CD4-positive, alpha-beta T cell treated with Interleukin-6 at 100 ng/mL for 8 hours (primary cell): ENCODE measurements at regions not wholly inside any gene's neighbourhood (a gene's known extent, or its start where the extent isn't known, plus 50 kb on each side); places are given as distances from the start of the nearest gene placed in this dataset.
A peak's percentile ranks its signal among the peaks of the same experiment; 100 is the strongest.
"Not testable (repeated sequence)": the region's sequence is repeated elsewhere in the genome, so short reads cannot be mapped to it uniquely, and the experiment has no call there.

Experiments
- DNase-seq: peaks from one replicate; pipeline ENCODE4 v3.0.0-alpha.2; 2020; ENCODE audit warnings: mixed read lengths, low spot score

DNA sequence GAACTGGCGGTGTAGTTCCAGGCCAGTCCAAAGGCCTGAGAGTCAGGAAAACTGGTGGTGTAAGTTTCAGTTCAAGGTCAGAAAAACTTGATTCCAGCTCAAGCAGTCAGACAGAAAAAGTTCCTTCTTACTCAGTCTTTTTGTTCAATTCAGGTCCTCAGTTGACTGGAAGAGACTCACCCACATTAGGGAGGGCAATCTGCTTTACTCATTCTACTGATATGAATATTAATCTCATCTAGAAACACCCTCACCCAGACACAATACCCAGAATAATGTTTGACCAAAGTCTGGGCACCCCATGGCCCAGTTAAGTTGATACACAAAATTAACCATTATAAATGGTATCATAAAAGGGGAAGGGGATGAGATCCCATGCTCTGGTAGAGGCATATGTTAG is 50.1 kb upstream of the LTA4H start:
- DNase-seq: no peak

- not testable (repeated sequence) for DNase-seq
Observed at GRCh38 chr12:96086190-96086589, 50.8 kb upstream of the LTA4H start.

DNA sequence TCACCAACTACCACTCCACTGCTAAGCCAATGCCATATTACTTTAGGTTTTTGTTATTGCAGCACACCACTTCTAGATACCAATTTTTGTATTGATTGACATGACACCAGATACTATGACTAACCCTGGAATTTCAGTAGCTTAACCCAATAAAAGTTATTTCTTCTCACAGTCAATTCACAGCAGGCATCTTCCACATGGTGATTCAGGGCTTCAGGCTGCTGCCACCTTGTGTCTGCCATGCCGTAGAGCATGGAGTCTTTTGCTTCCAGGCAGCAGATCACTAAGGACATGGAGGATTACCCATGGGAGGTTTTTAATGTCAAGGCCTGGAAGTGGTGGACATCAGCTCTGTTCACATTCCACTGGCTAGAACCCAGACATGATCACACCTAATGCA is 56.4 kb upstream of the LTA4H start:
- no peak for DNase-seq

GRCh38 chr12:96093543-96094196 is 58.3 kb upstream of the LTA4H start:
- no peak for DNase-seq

DNA sequence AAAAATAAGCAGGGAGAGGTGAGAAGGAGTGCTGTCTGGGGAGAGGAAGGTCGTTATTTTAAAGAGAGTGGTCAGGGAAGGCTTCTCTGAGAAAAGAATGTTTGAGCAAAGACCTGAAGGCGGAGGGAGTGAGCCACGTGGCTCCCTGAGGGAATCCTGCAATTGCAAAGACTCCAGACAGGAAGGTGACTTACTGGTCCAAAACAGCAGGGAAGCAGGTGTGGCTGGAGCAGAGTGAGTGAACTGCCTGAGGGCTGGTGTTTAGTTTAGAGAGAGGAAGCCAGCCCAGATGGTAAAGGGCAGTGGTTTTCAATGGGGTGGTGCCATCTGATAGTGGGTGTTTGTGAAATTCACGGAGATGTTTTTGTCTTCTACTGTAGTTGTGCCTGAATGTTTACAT is 58.8 kb upstream of the LTA4H start:
- no peak for DNase-seq

DNA sequence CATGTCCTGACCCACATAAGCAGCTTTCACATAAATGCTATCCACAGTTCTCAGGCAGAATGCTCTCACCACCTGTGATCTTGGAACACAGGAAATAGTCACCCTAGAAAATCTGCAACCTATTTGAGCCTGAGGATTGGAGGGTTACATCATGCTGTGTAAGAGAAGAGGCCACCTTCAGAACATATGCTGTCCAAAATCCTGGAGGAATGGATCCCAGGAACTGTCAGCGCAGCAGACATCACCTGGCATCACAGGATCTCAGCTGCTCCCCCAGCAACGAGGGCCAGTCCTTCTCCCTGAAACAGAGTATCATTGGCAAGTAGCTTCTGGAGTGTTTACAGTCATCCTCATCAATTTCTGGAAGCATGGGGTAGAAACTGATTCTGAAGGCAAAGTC is 63.2 kb upstream of the LTA4H start:
- DNase-seq: no peak

GRCh38 chr12:96099421-96099820 is 64.0 kb upstream of the LTA4H start:
- no peak for DNase-seq

GRCh38 chr12:96099986-96100385 is 64.6 kb upstream of the LTA4H start:
- DNase-seq: peak; percentile 42

GRCh38 chr12:96101806-96102205 is 66.4 kb upstream of the LTA4H start:
- no peak for DNase-seq

DNA sequence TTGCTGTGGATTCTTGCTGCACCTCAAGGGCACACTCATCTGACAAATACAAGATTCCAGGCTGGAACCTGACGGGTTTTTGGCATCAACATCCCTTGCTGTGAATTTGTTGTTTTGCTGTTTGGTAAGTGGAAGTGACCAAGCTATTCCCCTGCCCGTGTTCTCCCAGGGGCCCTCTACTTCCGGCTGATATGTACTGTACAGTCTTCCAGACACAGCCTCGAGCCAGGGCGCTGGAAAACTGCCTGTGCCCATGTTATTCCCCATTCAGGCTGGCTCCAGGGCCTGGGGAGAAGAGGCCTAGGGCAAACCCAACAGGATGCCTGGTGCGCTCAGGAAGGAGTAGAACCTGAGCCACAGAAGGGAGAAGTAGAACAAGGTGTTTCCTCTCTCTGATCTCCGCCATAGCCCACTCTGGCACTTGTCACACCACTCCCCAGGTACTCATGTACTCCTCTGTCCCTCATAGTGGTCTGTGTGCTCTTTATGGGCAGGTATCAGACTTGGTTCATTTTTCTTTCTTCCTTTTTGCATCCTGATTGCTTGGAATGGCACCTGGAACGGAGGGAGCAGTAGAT is 67.8 kb upstream of the LTA4H start:
- no peak for DNase-seq

- DNase-seq: no peak
Observed at GRCh38 chr12:96104566-96104965, 69.2 kb upstream of the LTA4H start.

- no peak for DNase-seq
Observed at GRCh38 chr12:96106137-96106536, 70.8 kb upstream of the LTA4H start.

- DNase-seq: no peak
Observed at GRCh38 chr12:96107236-96107635, 71.8 kb upstream of the LTA4H start.

GRCh38 chr12:96108321-96108720 is 72.9 kb upstream of the LTA4H start:
- peak; percentile 62 for DNase-seq

- DNase-seq: not testable (repeated sequence)
Observed at GRCh38 chr12:96108941-96109340, 73.6 kb upstream of the LTA4H start.

DNA sequence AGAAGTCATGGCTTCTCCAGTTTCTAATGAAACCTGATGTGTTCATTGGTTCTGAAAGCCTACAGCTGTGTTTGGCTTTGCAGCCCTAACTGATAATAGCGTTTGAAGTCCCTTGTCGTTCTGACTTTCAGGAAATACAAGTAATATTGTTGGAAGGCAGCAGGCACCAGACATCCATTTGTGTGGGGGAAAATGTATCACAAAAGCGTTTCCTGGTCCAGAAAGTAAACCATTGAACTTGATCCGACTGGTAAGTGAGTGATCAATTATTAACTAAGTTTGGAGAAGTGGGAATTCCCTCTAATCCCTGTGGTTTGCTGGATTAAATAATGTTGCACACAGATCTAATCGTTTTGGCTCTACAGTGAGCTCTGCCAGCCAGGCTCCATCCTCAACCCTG is 77.3 kb upstream of the LTA4H start:
- no peak for DNase-seq

- DNase-seq: no peak
Observed at GRCh38 chr12:96117460-96117859, 76.7 kb upstream of the ELK3 start.

DNA sequence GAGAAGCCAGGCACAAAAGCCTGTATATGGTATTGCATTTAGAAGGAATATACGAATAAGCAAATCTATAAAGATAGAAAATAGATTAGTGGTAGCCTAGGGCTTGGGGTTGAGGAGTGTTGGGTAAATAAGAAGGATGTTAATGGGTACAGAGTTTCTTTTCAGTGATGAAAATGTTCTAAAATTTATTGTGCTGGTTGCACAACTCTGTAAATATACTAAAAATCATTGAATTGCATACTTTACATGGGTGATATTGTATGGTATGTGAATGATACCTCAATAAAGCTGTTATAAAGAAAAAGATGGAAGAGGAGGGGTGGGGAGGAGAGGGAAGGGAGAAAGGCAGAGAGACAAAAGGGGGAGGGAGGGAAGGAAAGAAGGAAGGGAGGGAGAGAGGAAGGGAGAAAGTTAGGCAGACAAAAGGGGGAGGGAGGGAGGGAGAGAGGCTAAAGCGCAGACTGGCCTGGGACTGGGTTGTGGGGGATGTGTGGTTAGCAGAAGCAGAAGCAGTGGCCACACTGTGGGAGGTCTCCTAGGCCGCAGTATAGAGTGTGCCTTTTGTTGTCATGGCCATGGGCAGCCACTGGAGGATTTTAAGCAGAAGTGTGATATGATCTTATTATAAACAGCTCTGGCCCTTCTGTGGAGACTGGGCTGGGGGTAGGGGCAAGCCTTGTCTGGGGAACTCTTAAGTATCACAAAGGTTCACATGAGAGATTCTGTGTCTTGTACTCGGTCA is 73.6 kb upstream of the ELK3 start:
- DNase-seq: no peak

DNA sequence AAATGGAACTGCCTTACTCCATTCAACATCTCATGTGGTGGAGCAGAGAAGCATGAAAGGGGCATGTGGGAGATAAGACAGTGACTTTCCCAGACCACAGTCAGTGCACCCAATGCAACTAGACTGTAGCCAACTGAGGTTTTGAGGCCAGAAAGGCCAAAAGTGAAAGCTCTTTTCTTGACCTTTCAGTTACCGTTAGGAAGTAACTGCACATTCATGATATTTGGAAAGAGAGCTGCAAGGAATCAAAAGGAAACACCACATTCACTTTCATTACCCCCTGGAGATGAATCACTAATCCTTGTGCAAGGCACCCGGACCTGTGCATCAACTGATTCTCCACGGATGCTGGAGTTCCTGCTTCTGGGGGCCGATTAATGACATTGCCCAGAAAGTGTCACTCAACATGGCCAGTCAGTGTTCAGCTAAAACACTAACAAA is 72.9 kb upstream of the ELK3 start:
- no peak for DNase-seq

GRCh38 chr12:96128292-96128691 is 65.9 kb upstream of the ELK3 start:
- DNase-seq: not testable (repeated sequence)

GRCh38 chr12:96130396-96131059 is 63.6 kb upstream of the ELK3 start:
- no peak for DNase-seq

- DNase-seq: no peak
Observed at GRCh38 chr12:96131230-96131788, 62.9 kb upstream of the ELK3 start.

DNA sequence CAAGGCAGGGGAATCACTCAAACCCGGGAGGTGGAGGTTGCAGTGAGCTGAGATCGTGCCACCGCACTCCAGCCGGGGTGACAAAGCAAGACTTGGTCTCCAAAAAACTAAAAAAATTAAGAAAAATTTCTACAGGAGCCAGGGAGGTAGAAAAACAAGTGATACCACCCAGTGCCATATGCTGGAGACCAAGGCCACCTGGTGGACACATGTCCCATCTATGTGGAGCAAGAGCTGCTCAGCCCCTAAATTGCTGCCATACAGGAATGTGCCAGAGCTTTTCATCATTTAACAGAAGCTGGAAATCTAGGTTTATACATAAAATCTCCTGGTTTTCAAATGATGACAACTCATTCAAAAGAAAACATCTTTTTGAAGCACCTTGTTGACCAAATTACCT is 61.4 kb upstream of the ELK3 start:
- DNase-seq: peak; percentile 32
